ENCODE measurements at regions not wholly inside any gene's neighbourhood (a gene's known extent, or its start where the extent isn't known, plus 50 kb on each side); places are given as distances from the start of the nearest gene placed in this dataset.

DNA sequence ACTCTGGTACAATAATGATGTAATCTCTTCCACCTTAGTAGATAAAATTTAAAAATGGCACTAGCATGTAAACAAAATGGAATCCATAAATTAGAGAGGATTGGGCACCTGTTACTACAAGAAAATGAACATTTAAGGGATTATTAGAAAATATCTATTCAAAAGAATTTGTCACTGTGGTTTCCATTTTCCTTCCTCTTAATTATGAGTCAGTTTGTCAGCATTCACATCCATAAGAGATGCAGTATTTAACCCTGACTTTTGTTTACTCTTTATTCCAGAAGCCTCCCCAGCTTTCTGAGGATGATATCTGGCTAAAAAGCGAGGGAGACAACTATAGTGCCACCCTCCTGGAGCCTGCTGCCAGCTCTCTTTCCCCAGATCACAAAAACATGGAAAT is 72.1 kb downstream of the C9orf152 start:
- Mint-ChIP-seq H3K27me3 (no peaks in the 10 kb centered on the region), H3K4me3 (no peak overlapping the region), H3K9me3 (ENCODE audit: insufficient read depth) (no peaks in the 10 kb centered on the region), H3K27ac (no peak overlapping the region), H3K4me1 (peaks cover 84% of the 10 kb centered on the region)
- H3K4me2 ChIP-seq (replicated peaks; ENCODE audit: low read depth, low read length, poor library complexity, severe bottlenecking), result no peak overlapping the region
- POLR2A ChIA-PET, result no interaction called here
- intact Hi-C loops (cut with micrococcal nuclease), result no loop called here
- peaks cover 47 to 50% of the 10 kb centered on the region in 2 donors for H3K4me1 ChIP-seq (ENCODE audit: control insufficient read depth in 2 of 2, insufficient read depth in 2 of 2, low read length in 2 of 2)
- CTCF ChIA-PET, result no interaction called here
- H4K20me1 ChIP-seq (ENCODE audit: control insufficient read depth, insufficient read depth, low read length, poor library complexity, severe bottlenecking), result peaks cover 35% of the 10 kb centered on the region
- WGBS (ENCODE audit: insufficient coverage), result 100% methylated on average over 1 of the region's 1 CpG
- H3K79me2 ChIP-seq (ENCODE audit: control insufficient read depth, insufficient read depth, low read length), result peaks cover 100% of the 10 kb centered on the region
- ATAC-seq (ENCODE audit: low read depth) (no peak), DNase-seq (no peak)
- no peak overlapping the region for H3K9ac ChIP-seq (ENCODE audit: low read length)
- TF ChIP-seq EZH2 (IDR thresholded peaks at IDR 0.05; ENCODE audit: borderline replicate concordance, insufficient read depth, low read depth, low read length, poor library complexity, severe bottlenecking), result no peak
- TF ChIP-seq, protein P1, sequence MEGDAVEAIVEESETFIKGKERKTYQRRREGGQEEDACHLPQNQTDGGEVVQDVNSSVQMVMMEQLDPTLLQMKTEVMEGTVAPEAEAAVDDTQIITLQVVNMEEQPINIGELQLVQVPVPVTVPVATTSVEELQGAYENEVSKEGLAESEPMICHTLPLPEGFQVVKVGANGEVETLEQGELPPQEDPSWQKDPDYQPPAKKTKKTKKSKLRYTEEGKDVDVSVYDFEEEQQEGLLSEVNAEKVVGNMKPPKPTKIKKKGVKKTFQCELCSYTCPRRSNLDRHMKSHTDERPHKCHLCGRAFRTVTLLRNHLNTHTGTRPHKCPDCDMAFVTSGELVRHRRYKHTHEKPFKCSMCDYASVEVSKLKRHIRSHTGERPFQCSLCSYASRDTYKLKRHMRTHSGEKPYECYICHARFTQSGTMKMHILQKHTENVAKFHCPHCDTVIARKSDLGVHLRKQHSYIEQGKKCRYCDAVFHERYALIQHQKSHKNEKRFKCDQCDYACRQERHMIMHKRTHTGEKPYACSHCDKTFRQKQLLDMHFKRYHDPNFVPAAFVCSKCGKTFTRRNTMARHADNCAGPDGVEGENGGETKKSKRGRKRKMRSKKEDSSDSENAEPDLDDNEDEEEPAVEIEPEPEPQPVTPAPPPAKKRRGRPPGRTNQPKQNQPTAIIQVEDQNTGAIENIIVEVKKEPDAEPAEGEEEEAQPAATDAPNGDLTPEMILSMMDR (IDR thresholded peaks at IDR 0.05), result no peak
- peaks cover 17 to 49% of the 10 kb centered on the region in 2 experiments for H3K36me3 ChIP-seq (replicated peaks in 1 of 2; ENCODE audit: control extremely low read depth in 1 of 2, control insufficient read depth in 1 of 2, extremely low read depth in 1 of 2, insufficient read depth in 2 of 2, low read length in 1 of 2)
- H3K4me3 ChIP-seq (ENCODE audit: control extremely low read depth in 1 of 5, extremely low read depth in 1 of 5, insufficient read depth in 1 of 5, low read depth in 2 of 5, low read length in 4 of 5), result no peak overlapping the region
- no peaks in the 10 kb centered on the region for H3K27me3 ChIP-seq (replicated peaks in 1 of 4; ENCODE audit: control extremely low read depth in 1 of 4, control insufficient read depth in 3 of 4, insufficient read depth in 4 of 4, low read length in 3 of 4)
- no peak overlapping the region for H2AFZ ChIP-seq (ENCODE audit: insufficient read depth, low read depth, low read length, poor library complexity, severe bottlenecking)
- no peaks in the 10 kb centered on the region for H3K9me3 ChIP-seq (ENCODE audit: control extremely low read depth in 1 of 3, control insufficient read depth in 2 of 3, insufficient read depth in 1 of 3, low read length in 2 of 3)
- H3K27ac ChIP-seq (ENCODE audit: low read length in 2 of 2), result peak overlapping the region in 1 of 2 donors; percentile 33

DNA sequence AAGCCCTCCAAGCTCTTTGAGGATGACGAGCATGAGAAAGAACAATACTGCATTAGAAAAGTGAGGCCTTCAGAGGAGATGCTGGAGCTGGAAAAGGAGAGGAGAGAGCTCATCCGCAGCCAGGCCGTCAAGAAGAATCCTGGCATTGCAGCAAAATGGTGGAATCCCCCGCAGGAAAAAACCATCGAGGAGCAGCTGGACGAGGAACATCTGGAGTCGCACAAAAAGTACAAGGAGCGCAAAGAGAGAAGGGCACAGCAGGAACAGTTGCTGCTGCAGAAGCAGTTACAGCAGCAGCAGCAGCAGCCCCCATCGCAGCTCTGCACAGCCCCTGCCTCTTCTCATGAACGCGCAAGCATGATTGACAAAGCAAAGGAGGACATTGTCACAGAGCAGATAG is 71.2 kb downstream of the C9orf152 start:
- no peak for DNase-seq
- peaks cover 84% of the 10 kb centered on the region for H3K4me1 Mint-ChIP-seq
- peaks cover 36% of the 10 kb centered on the region for H4K20me1 ChIP-seq (ENCODE audit: control insufficient read depth, insufficient read depth, low read length, poor library complexity, severe bottlenecking)
- ATAC-seq (ENCODE audit: low read depth), result no peak
- H2AFZ ChIP-seq (ENCODE audit: insufficient read depth, low read depth, low read length, poor library complexity, severe bottlenecking), result no peak overlapping the region
- H3K27ac Mint-ChIP-seq, result no peak overlapping the region
- H3K27me3 Mint-ChIP-seq, result no peaks in the 10 kb centered on the region
- no peak overlapping the region for H3K4me3 Mint-ChIP-seq
- no peaks in the 10 kb centered on the region for H3K9me3 ChIP-seq (ENCODE audit: control extremely low read depth in 1 of 3, control insufficient read depth in 2 of 3, insufficient read depth in 1 of 3, low read length in 2 of 3)
- no peak overlapping the region for H3K4me3 ChIP-seq (ENCODE audit: control extremely low read depth in 1 of 5, extremely low read depth in 1 of 5, insufficient read depth in 1 of 5, low read depth in 2 of 5, low read length in 4 of 5)
- TF ChIP-seq, protein P1 (IDR thresholded peaks at IDR 0.05), result no peak
- TF ChIP-seq EZH2 (IDR thresholded peaks at IDR 0.05; ENCODE audit: borderline replicate concordance, insufficient read depth, low read depth, low read length, poor library complexity, severe bottlenecking), result no peak
- WGBS (ENCODE audit: insufficient coverage), result 99% methylated on average over 11 of the region's 11 CpGs
- intact Hi-C loops (cut with micrococcal nuclease), result no loop called here
- H3K36me3 ChIP-seq (replicated peaks in 1 of 2; ENCODE audit: control extremely low read depth in 1 of 2, control insufficient read depth in 1 of 2, extremely low read depth in 1 of 2, insufficient read depth in 2 of 2, low read length in 1 of 2), result peaks cover 17 to 54% of the 10 kb centered on the region in 2 experiments
- H3K4me2 ChIP-seq (replicated peaks; ENCODE audit: low read depth, low read length, poor library complexity, severe bottlenecking), result no peak overlapping the region
- H3K27me3 ChIP-seq (replicated peaks in 1 of 4; ENCODE audit: control extremely low read depth in 1 of 4, control insufficient read depth in 3 of 4, insufficient read depth in 4 of 4, low read length in 3 of 4), result no peaks in the 10 kb centered on the region
- POLR2A ChIA-PET, result interaction anchor here (0.7 kb wide), 1 partner anchor 78 kb away, joined by 4 read pairs; no protein-coding TSS in a partner anchor
- CTCF ChIA-PET, result interaction anchor here (0.7 to 1.1 kb wide), 3 partner anchors 13 to 256 kb away, joined by 3 read pairs; no protein-coding TSS in a partner anchor
- H3K9me3 Mint-ChIP-seq (ENCODE audit: insufficient read depth), result no peaks in the 10 kb centered on the region
- peaks cover 100% of the 10 kb centered on the region for H3K79me2 ChIP-seq (ENCODE audit: control insufficient read depth, insufficient read depth, low read length)
- no peak overlapping the region for H3K9ac ChIP-seq (ENCODE audit: low read length)
- peaks cover 47 to 50% of the 10 kb centered on the region in 2 donors for H3K4me1 ChIP-seq (ENCODE audit: control insufficient read depth in 2 of 2, insufficient read depth in 2 of 2, low read length in 2 of 2)
- H3K27ac ChIP-seq (ENCODE audit: low read length in 2 of 2), result no peak overlapping the region

Data from B cell (primary cell).